WTC11 (cell line): ENCODE measurements at regions not wholly inside any gene's neighbourhood (a gene's known extent, or its start where the extent isn't known, plus 50 kb on each side); places are given as distances from the start of the nearest gene placed in this dataset.

Experiments
- ATAC-seq: fragments of 200-7000 bp; cut with Tn5 transposase; 2 replicates; pipeline ENCODE4 v1.10.0; 2021; ENCODE audit warnings: mild to moderate bottlenecking, moderate library complexity
- CTCF ChIA-PET: fragments of 300-600 bp; sonication (Branson Sonifier 250); formaldehyde crosslinking; loops from one replicate; lab custom pipeline; 2021; ENCODE audit warnings: antibody characterized with exemption; lab: Charles Lee
- POLR2A ChIA-PET: fragments of 350-600 bp; sonication (Branson Sonifier 250); formaldehyde crosslinking; loops from one replicate; lab custom pipeline; 2021; ENCODE audit warnings: antibody characterized with exemption; lab: Charles Lee
- DNase-seq: peaks from one replicate; pipeline ENCODE4 v3.0.0; 2021; ENCODE audit warnings: low spot score
- H3K27ac Mint-ChIP-seq: 2 replicates; pipeline ENCODE4 v1.8.0; 2021; ENCODE audit warnings: mixed read lengths
- H3K27me3 Mint-ChIP-seq: 2 replicates; pipeline ENCODE4 v1.8.0; 2021; ENCODE audit warnings: low read depth, mild to moderate bottlenecking, moderate library complexity, mixed read lengths
- H3K36me3 Mint-ChIP-seq: 2 replicates; pipeline ENCODE4 v1.8.0; 2021; ENCODE audit warnings: mixed read lengths
- H3K4me1 Mint-ChIP-seq: 2 replicates; pipeline ENCODE4 v1.8.0; 2022; ENCODE audit warnings: mixed read lengths
- H3K4me3 Mint-ChIP-seq: 2 replicates; pipeline ENCODE4 v1.8.0; 2021; ENCODE audit warnings: mild to moderate bottlenecking, moderate library complexity, mixed read lengths
- H3K9me3 Mint-ChIP-seq: 2 replicates; pipeline ENCODE4 v1.8.0; 2021; ENCODE audit warnings: mixed read lengths
- ARID4B ChIP-seq: sonication (generic); formaldehyde crosslinking; IDR thresholded peaks from 2 replicates; pipeline ENCODE4 v1.8.0; 2023; ENCODE audit warnings: missing genetic modification reagents, mild to moderate bottlenecking, borderline replicate concordance
- ATF1 ChIP-seq: sonication (generic); formaldehyde crosslinking; IDR thresholded peaks from 2 replicates; pipeline ENCODE4 v1.8.1; 2023; ENCODE audit warnings: mild to moderate bottlenecking, moderate library complexity, missing genetic modification reagents
- HMGA2 ChIP-seq: fragments of 250-450 bp; sonication (Bioruptor Pico); IDR thresholded peaks from 2 replicates; pipeline ENCODE4 v1.4.0; 2021; ENCODE audit warnings: mild to moderate bottlenecking, moderate library complexity
- JUN ChIP-seq: sonication (generic); formaldehyde crosslinking; IDR thresholded peaks from 2 replicates; pipeline ENCODE4 v1.8.0; 2023; ENCODE audit warnings: mild to moderate bottlenecking, missing genetic modification reagents
- KAT7 ChIP-seq: sonication (generic); formaldehyde crosslinking; IDR thresholded peaks from 2 replicates; pipeline ENCODE4 v1.8.1; 2023; ENCODE audit warnings: missing genetic modification reagents, mild to moderate bottlenecking, borderline replicate concordance
- MAX ChIP-seq: sonication (generic); formaldehyde crosslinking; IDR thresholded peaks from 2 replicates; pipeline ENCODE4 v1.8.0; 2022; ENCODE audit warnings: mild to moderate bottlenecking, missing genetic modification reagents
- MYBL2 ChIP-seq: sonication (generic); formaldehyde crosslinking; IDR thresholded peaks from 2 replicates; pipeline ENCODE4 v1.8.1; 2023; ENCODE audit warnings: mild to moderate bottlenecking, moderate library complexity, missing genetic modification reagents
- NR2C2 ChIP-seq: sonication (generic); formaldehyde crosslinking; IDR thresholded peaks from 2 replicates; pipeline ENCODE4 v1.8.0; 2022; ENCODE audit warnings: mild to moderate bottlenecking, missing genetic modification reagents
- PRRX2 ChIP-seq: fragments of 250-450 bp; sonication (Bioruptor Pico); IDR thresholded peaks from 2 replicates; pipeline ENCODE4 v1.8.0; 2021; ENCODE audit warnings: mild to moderate bottlenecking
- TP53 ChIP-seq: sonication (generic); formaldehyde crosslinking; IDR thresholded peaks from 2 replicates; pipeline ENCODE4 v1.8.1; 2023; ENCODE audit warnings: mild to moderate bottlenecking, missing genetic modification reagents
- ZBTB21 ChIP-seq: sonication (generic); formaldehyde crosslinking; IDR thresholded peaks from 2 replicates; pipeline ENCODE4 v1.8.1; 2023; ENCODE audit warnings: mild to moderate bottlenecking, missing genetic modification reagents, borderline replicate concordance
- ZNF232 ChIP-seq: sonication (generic); formaldehyde crosslinking; IDR thresholded peaks from 2 replicates; pipeline ENCODE4 v1.8.0; 2022; ENCODE audit warnings: mild to moderate bottlenecking, missing genetic modification reagents
- ZNF263 ChIP-seq: sonication (generic); formaldehyde crosslinking; IDR thresholded peaks from 2 replicates; pipeline ENCODE4 v1.8.1; 2022; ENCODE audit warnings: low read depth, mild to moderate bottlenecking, moderate library complexity, missing genetic modification reagents
- ZNF396 ChIP-seq: fragments of 250-450 bp; sonication (Bioruptor Pico); IDR thresholded peaks from 2 replicates; pipeline ENCODE4 v1.8.0; 2021; ENCODE audit warnings: mild to moderate bottlenecking, moderate library complexity, borderline replicate concordance
- TF ChIP-seq, protein P1 (sequence below): sonication (generic); formaldehyde crosslinking; IDR thresholded peaks from 2 replicates; pipeline ENCODE4 v1.8.0; 2022; ENCODE audit warnings: mild to moderate bottlenecking, missing genetic modification reagents
- TF ChIP-seq, protein P2 (sequence below): fragments of 250-450 bp; sonication (Bioruptor Pico); IDR thresholded peaks from 2 replicates; pipeline ENCODE4 v1.9.0; 2021; ENCODE audit warnings: mild to moderate bottlenecking
- TF ChIP-seq, protein P3 (sequence below): sonication (generic); formaldehyde crosslinking; IDR thresholded peaks from 2 replicates; pipeline ENCODE4 v1.8.1; 2023; ENCODE audit warnings: mild to moderate bottlenecking, missing genetic modification reagents, borderline replicate concordance
- TF ChIP-seq, protein P4 (sequence below): sonication (generic); formaldehyde crosslinking; IDR thresholded peaks from 2 replicates; pipeline ENCODE4 v1.8.1; 2022; ENCODE audit warnings: missing genetic modification reagents, borderline replicate concordance

- TF ChIP-seq ARID4B (CRISPR knock-in tag): no peak
- TF ChIP-seq HMGA2 (CRISPR knock-in tag): no peak
- TF ChIP-seq JUN (CRISPR knock-in tag): no peak
- no peak for TF ChIP-seq MYBL2
- TF ChIP-seq, all 79 proteins: peak for 0
These were observed 747.3 kb downstream of the COL12A1 start (continued) for GRCh38 chr6:74458536-74458935.

- Mint-ChIP-seq H3K4me3 (no peak overlapping the region), H3K27me3 (no peaks in the 10 kb centered on the region), H3K9me3 (peaks cover 7% of the 10 kb centered on the region), H3K27ac (no peak overlapping the region), H3K36me3 (no peaks in the 10 kb centered on the region), H3K4me1 (no peaks in the 10 kb centered on the region)
- ATAC-seq: no peak
- CTCF ChIA-PET: no interaction called here
- no peak for DNase-seq
- POLR2A ChIA-PET: no interaction called here
- TF ChIP-seq PRRX2 (CRISPR knock-in tag) (no peak), ZNF232 (no peak), ARID4B (CRISPR knock-in tag) (no peak), ZBTB21 (no peak), ZNF396 (CRISPR knock-in tag) (no peak), TP53 (CRISPR knock-in tag) (no peak), ATF1 (CRISPR knock-in tag) (no peak), ZNF263 (no peak), NR2C2 (CRISPR knock-in tag) (no peak), KAT7 (no peak), MAX (no peak)
- TF ChIP-seq, protein P1, sequence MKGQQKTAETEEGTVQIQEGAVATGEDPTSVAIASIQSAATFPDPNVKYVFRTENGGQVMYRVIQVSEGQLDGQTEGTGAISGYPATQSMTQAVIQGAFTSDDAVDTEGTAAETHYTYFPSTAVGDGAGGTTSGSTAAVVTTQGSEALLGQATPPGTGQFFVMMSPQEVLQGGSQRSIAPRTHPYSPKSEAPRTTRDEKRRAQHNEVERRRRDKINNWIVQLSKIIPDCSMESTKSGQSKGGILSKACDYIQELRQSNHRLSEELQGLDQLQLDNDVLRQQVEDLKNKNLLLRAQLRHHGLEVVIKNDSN (CRISPR knock-in tag): no peak
- TF ChIP-seq, protein P2, sequence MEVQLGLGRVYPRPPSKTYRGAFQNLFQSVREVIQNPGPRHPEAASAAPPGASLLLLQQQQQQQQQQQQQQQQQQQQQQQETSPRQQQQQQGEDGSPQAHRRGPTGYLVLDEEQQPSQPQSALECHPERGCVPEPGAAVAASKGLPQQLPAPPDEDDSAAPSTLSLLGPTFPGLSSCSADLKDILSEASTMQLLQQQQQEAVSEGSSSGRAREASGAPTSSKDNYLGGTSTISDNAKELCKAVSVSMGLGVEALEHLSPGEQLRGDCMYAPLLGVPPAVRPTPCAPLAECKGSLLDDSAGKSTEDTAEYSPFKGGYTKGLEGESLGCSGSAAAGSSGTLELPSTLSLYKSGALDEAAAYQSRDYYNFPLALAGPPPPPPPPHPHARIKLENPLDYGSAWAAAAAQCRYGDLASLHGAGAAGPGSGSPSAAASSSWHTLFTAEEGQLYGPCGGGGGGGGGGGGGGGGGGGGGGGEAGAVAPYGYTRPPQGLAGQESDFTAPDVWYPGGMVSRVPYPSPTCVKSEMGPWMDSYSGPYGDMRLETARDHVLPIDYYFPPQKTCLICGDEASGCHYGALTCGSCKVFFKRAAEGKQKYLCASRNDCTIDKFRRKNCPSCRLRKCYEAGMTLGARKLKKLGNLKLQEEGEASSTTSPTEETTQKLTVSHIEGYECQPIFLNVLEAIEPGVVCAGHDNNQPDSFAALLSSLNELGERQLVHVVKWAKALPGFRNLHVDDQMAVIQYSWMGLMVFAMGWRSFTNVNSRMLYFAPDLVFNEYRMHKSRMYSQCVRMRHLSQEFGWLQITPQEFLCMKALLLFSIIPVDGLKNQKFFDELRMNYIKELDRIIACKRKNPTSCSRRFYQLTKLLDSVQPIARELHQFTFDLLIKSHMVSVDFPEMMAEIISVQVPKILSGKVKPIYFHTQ (CRISPR knock-in tag): no peak
- TF ChIP-seq, protein P3, sequence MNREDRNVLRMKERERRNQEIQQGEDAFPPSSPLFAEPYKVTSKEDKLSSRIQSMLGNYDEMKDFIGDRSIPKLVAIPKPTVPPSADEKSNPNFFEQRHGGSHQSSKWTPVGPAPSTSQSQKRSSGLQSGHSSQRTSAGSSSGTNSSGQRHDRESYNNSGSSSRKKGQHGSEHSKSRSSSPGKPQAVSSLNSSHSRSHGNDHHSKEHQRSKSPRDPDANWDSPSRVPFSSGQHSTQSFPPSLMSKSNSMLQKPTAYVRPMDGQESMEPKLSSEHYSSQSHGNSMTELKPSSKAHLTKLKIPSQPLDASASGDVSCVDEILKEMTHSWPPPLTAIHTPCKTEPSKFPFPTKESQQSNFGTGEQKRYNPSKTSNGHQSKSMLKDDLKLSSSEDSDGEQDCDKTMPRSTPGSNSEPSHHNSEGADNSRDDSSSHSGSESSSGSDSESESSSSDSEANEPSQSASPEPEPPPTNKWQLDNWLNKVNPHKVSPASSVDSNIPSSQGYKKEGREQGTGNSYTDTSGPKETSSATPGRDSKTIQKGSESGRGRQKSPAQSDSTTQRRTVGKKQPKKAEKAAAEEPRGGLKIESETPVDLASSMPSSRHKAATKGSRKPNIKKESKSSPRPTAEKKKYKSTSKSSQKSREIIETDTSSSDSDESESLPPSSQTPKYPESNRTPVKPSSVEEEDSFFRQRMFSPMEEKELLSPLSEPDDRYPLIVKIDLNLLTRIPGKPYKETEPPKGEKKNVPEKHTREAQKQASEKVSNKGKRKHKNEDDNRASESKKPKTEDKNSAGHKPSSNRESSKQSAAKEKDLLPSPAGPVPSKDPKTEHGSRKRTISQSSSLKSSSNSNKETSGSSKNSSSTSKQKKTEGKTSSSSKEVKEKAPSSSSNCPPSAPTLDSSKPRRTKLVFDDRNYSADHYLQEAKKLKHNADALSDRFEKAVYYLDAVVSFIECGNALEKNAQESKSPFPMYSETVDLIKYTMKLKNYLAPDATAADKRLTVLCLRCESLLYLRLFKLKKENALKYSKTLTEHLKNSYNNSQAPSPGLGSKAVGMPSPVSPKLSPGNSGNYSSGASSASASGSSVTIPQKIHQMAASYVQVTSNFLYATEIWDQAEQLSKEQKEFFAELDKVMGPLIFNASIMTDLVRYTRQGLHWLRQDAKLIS: no peak
- TF ChIP-seq, protein P4, sequence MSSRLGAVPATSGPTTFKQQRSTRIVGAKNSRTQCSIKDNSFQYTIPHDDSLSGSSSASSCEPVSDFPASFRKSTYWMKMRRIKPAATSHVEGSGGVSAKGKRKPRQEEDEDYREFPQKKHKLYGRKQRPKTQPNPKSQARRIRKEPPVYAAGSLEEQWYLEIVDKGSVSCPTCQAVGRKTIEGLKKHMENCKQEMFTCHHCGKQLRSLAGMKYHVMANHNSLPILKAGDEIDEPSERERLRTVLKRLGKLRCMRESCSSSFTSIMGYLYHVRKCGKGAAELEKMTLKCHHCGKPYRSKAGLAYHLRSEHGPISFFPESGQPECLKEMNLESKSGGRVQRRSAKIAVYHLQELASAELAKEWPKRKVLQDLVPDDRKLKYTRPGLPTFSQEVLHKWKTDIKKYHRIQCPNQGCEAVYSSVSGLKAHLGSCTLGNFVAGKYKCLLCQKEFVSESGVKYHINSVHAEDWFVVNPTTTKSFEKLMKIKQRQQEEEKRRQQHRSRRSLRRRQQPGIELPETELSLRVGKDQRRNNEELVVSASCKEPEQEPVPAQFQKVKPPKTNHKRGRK (CRISPR knock-in tag): no peak
These were observed 750.1 kb downstream of the COL12A1 start for GRCh38 chr6:74455786-74456185.
